ENCODE measurements at regions not wholly inside any gene's neighbourhood (a gene's known extent, or its start where the extent isn't known, plus 50 kb on each side); places are given as distances from the start of the nearest gene placed in this dataset.
A peak's percentile ranks its signal among the peaks of the same experiment; 100 is the strongest.
"Not testable (repeated sequence)": the region's sequence is repeated elsewhere in the genome, so short reads cannot be mapped to it uniquely, and the experiment has no call there.

- Histone ChIP-seq H3K14ac (ENCODE audit: low read length) (no peak overlapping the region), H3K9ac (ENCODE audit: low read depth, low read length, poor library complexity) (no peak overlapping the region), H2BK15ac (ENCODE audit: low read length) (no peak overlapping the region), H3K79me1 (ENCODE audit: low read depth, low read length) (peaks cover 2% of the 10 kb centered on the region), H2AFZ (ENCODE audit: low read length) (no peak overlapping the region), H3K4ac (ENCODE audit: low read length) (no peak overlapping the region), H4K8ac (ENCODE audit: low read depth, low read length) (no peak overlapping the region), H3K36me3 (replicated peaks in 1 of 2; ENCODE audit: control insufficient read depth in 2 of 2, insufficient read depth in 2 of 2, low read length in 2 of 2) (no peaks in the 10 kb centered on the region), H3K27ac (replicated peaks; ENCODE audit: low read length) (no peak overlapping the region), H3K4me3 (ENCODE audit: low read length in 2 of 2) (peak overlapping the region in 1 of 2 donors; percentile 1), H3K9me3 (replicated peaks in 1 of 2; ENCODE audit: control insufficient read depth in 2 of 2, insufficient read depth in 1 of 2, low read depth in 1 of 2, low read length in 2 of 2) (peaks cover 12 to 32% of the 10 kb centered on the region in 2 donors), H3K18ac (ENCODE audit: low read length) (no peak overlapping the region), H2BK5ac (ENCODE audit: low read length) (no peak overlapping the region), H4K91ac (ENCODE audit: low read depth, low read length, poor library complexity) (no peak overlapping the region), H3K4me2 (ENCODE audit: insufficient read depth, low read length, poor library complexity, severe bottlenecking) (no peak overlapping the region), H3K4me1 (ENCODE audit: control insufficient read depth in 2 of 2, insufficient read depth in 1 of 2, low read depth in 1 of 2, low read length in 2 of 2) (no peaks in the 10 kb centered on the region), H2BK120ac (ENCODE audit: low read depth, low read length) (no peak overlapping the region), H2BK12ac (ENCODE audit: low read length) (no peak overlapping the region), H2AK5ac (ENCODE audit: low read depth, low read length) (no peak overlapping the region), H3K27me3 (ENCODE audit: control insufficient read depth in 3 of 3, insufficient read depth in 3 of 3, low read depth in 1 of 3, low read length in 3 of 3) (peaks cover 0 to 2% (median 0%) of the 10 kb centered on the region in 3 experiments), H3K23ac (ENCODE audit: low read depth, low read length, poor library complexity) (no peak overlapping the region)
- WGBS, 2 donors (ENCODE audit: extremely low coverage in 2 of 2, insufficient read length in 2 of 2, insufficient replicate concordance in 1 of 2): no CpG with 5 or more reads among the region's 20 CpGs
- no peak for DNase-seq (ENCODE audit: low spot score)
Measured at GRCh38 chr17:83203472-83204221, 124.2 kb downstream of the METRNL start.

GRCh38 chr17:83204230-83204725 is 124.9 kb downstream of the METRNL start:
- Histone ChIP-seq H2BK120ac (ENCODE audit: low read depth, low read length) (no peak overlapping the region), H3K79me1 (ENCODE audit: low read depth, low read length) (peaks cover 2% of the 10 kb centered on the region), H4K8ac (ENCODE audit: low read depth, low read length) (no peak overlapping the region), H3K9ac (ENCODE audit: low read depth, low read length, poor library complexity) (no peak overlapping the region), H3K27me3 (ENCODE audit: control insufficient read depth in 3 of 3, insufficient read depth in 3 of 3, low read depth in 1 of 3, low read length in 3 of 3) (peaks cover 0 to 2% (median 0%) of the 10 kb centered on the region in 3 experiments), H3K4me2 (ENCODE audit: insufficient read depth, low read length, poor library complexity, severe bottlenecking) (no peak overlapping the region), H4K91ac (ENCODE audit: low read depth, low read length, poor library complexity) (no peak overlapping the region), H3K23ac (ENCODE audit: low read depth, low read length, poor library complexity) (no peak overlapping the region), H2AK5ac (ENCODE audit: low read depth, low read length) (no peak overlapping the region), H3K18ac (ENCODE audit: low read length) (no peak overlapping the region), H3K4me3 (ENCODE audit: low read length in 2 of 2) (peak overlapping the region in 1 of 2 donors; percentile 68), H2AFZ (ENCODE audit: low read length) (no peak overlapping the region), H2BK5ac (ENCODE audit: low read length) (no peak overlapping the region), H3K14ac (ENCODE audit: low read length) (no peak overlapping the region), H3K9me3 (replicated peaks in 1 of 2; ENCODE audit: control insufficient read depth in 2 of 2, insufficient read depth in 1 of 2, low read depth in 1 of 2, low read length in 2 of 2) (peaks cover 12 to 29% of the 10 kb centered on the region in 2 donors), H2BK12ac (ENCODE audit: low read length) (no peak overlapping the region), H3K36me3 (replicated peaks in 1 of 2; ENCODE audit: control insufficient read depth in 2 of 2, insufficient read depth in 2 of 2, low read length in 2 of 2) (no peaks in the 10 kb centered on the region), H3K4ac (ENCODE audit: low read length) (no peak overlapping the region), H2BK15ac (ENCODE audit: low read length) (no peak overlapping the region), H3K4me1 (ENCODE audit: control insufficient read depth in 2 of 2, insufficient read depth in 1 of 2, low read depth in 1 of 2, low read length in 2 of 2) (no peaks in the 10 kb centered on the region), H3K27ac (replicated peaks; ENCODE audit: low read length) (no peak overlapping the region)
- WGBS, 2 donors (ENCODE audit: extremely low coverage in 2 of 2, insufficient read length in 2 of 2, insufficient replicate concordance in 1 of 2): no CpG with 5 or more reads among the region's 9 CpGs
- no peak for DNase-seq (ENCODE audit: low spot score)

- H3K4me1 ChIP-seq (ENCODE audit: control insufficient read depth in 2 of 2, insufficient read depth in 1 of 2, low read depth in 1 of 2, low read length in 2 of 2); DNase-seq (ENCODE audit: low spot score); H2BK120ac ChIP-seq (ENCODE audit: low read depth, low read length); H4K91ac ChIP-seq (ENCODE audit: low read depth, low read length, poor library complexity); H3K27me3 ChIP-seq (ENCODE audit: control insufficient read depth in 3 of 3, insufficient read depth in 3 of 3, low read depth in 1 of 3, low read length in 3 of 3); H3K23ac ChIP-seq (ENCODE audit: low read depth, low read length, poor library complexity); H2AFZ ChIP-seq (ENCODE audit: low read length); H3K4ac ChIP-seq (ENCODE audit: low read length); H4K8ac ChIP-seq (ENCODE audit: low read depth, low read length); H3K4me2 ChIP-seq (ENCODE audit: insufficient read depth, low read length, poor library complexity, severe bottlenecking); H3K9ac ChIP-seq (ENCODE audit: low read depth, low read length, poor library complexity); H3K36me3 ChIP-seq (replicated peaks in 1 of 2; ENCODE audit: control insufficient read depth in 2 of 2, insufficient read depth in 2 of 2, low read length in 2 of 2); H2AK5ac ChIP-seq (ENCODE audit: low read depth, low read length); H2BK12ac ChIP-seq (ENCODE audit: low read length); H3K14ac ChIP-seq (ENCODE audit: low read length); H2BK15ac ChIP-seq (ENCODE audit: low read length); H3K18ac ChIP-seq (ENCODE audit: low read length); H2BK5ac ChIP-seq (ENCODE audit: low read length); H3K27ac ChIP-seq (replicated peaks; ENCODE audit: low read length); H3K79me1 ChIP-seq (ENCODE audit: low read depth, low read length): not testable (repeated sequence)
- Histone ChIP-seq H3K4me3 (ENCODE audit: low read length in 2 of 2) (peak overlapping the region in 1 of 2 donors; percentile 66), H3K9me3 (replicated peaks in 1 of 2; ENCODE audit: control insufficient read depth in 2 of 2, insufficient read depth in 1 of 2, low read depth in 1 of 2, low read length in 2 of 2) (peaks cover 12 to 26% of the 10 kb centered on the region in 2 donors)
- no CpG with 5 or more reads among the region's 33 CpGs for WGBS, 2 donors (ENCODE audit: extremely low coverage in 2 of 2, insufficient read length in 2 of 2, insufficient replicate concordance in 1 of 2)
Measured at GRCh38 chr17:83204736-83205386, 125.5 kb downstream of the METRNL start.

- not testable (repeated sequence) for H3K4ac ChIP-seq (ENCODE audit: low read length); H3K14ac ChIP-seq (ENCODE audit: low read length); H3K9ac ChIP-seq (ENCODE audit: low read depth, low read length, poor library complexity); H2BK120ac ChIP-seq (ENCODE audit: low read depth, low read length); H2AFZ ChIP-seq (ENCODE audit: low read length); H3K36me3 ChIP-seq (replicated peaks in 1 of 2; ENCODE audit: control insufficient read depth in 2 of 2, insufficient read depth in 2 of 2, low read length in 2 of 2); H2BK5ac ChIP-seq (ENCODE audit: low read length); H3K4me3 ChIP-seq (ENCODE audit: low read length in 2 of 2); H3K27me3 ChIP-seq (ENCODE audit: control insufficient read depth in 3 of 3, insufficient read depth in 3 of 3, low read depth in 1 of 3, low read length in 3 of 3); H3K18ac ChIP-seq (ENCODE audit: low read length); H3K4me2 ChIP-seq (ENCODE audit: insufficient read depth, low read length, poor library complexity, severe bottlenecking); H3K27ac ChIP-seq (replicated peaks; ENCODE audit: low read length); H3K4me1 ChIP-seq (ENCODE audit: control insufficient read depth in 2 of 2, insufficient read depth in 1 of 2, low read depth in 1 of 2, low read length in 2 of 2); H4K91ac ChIP-seq (ENCODE audit: low read depth, low read length, poor library complexity); H3K79me1 ChIP-seq (ENCODE audit: low read depth, low read length); H2AK5ac ChIP-seq (ENCODE audit: low read depth, low read length); H2BK12ac ChIP-seq (ENCODE audit: low read length); H4K8ac ChIP-seq (ENCODE audit: low read depth, low read length); H3K23ac ChIP-seq (ENCODE audit: low read depth, low read length, poor library complexity); H2BK15ac ChIP-seq (ENCODE audit: low read length)
- DNase-seq (ENCODE audit: low spot score): peak; percentile 8
- H3K9me3 ChIP-seq (replicated peaks in 1 of 2; ENCODE audit: control insufficient read depth in 2 of 2, insufficient read depth in 1 of 2, low read depth in 1 of 2, low read length in 2 of 2): peaks cover 12 to 20% of the 10 kb centered on the region in 2 donors
- no CpG with 5 or more reads among the region's 50 CpGs for WGBS, 2 donors (ENCODE audit: extremely low coverage in 2 of 2, insufficient read length in 2 of 2, insufficient replicate concordance in 1 of 2)
Measured at GRCh38 chr17:83205387-83206035, 126.1 kb downstream of the METRNL start.

All from neuronal stem cell (in vitro differentiated cells).